AG09319 (cell line): ENCODE measurements at regions not wholly inside any gene's neighbourhood (a gene's known extent, or its start where the extent isn't known, plus 50 kb on each side); places are given as distances from the start of the nearest gene placed in this dataset.

Source experiments
- DNase-seq: peaks from one replicate; pipeline ENCODE4 v3.0.0-alpha.2; 2010; ENCODE audit warnings: low read depth; ENCODE audit errors: extremely low read depth
- TF ChIP-seq, protein P1 (sequence below): IDR thresholded peaks from 2 replicates; pipeline ENCODE4 v1.5.1; 2011; ENCODE audit warnings: low read depth, mild to moderate bottlenecking, inconsistent platforms, low read length, moderate library complexity

- no peak for DNase-seq
These were observed 60.1 kb upstream of the RALGAPA2 start for GRCh38 chr20:20772497-20773085.

GRCh38 chr20:20768202-20768815 lies 55.9 kb upstream of the RALGAPA2 start:
- DNase-seq: no peak
- TF ChIP-seq, protein P1, sequence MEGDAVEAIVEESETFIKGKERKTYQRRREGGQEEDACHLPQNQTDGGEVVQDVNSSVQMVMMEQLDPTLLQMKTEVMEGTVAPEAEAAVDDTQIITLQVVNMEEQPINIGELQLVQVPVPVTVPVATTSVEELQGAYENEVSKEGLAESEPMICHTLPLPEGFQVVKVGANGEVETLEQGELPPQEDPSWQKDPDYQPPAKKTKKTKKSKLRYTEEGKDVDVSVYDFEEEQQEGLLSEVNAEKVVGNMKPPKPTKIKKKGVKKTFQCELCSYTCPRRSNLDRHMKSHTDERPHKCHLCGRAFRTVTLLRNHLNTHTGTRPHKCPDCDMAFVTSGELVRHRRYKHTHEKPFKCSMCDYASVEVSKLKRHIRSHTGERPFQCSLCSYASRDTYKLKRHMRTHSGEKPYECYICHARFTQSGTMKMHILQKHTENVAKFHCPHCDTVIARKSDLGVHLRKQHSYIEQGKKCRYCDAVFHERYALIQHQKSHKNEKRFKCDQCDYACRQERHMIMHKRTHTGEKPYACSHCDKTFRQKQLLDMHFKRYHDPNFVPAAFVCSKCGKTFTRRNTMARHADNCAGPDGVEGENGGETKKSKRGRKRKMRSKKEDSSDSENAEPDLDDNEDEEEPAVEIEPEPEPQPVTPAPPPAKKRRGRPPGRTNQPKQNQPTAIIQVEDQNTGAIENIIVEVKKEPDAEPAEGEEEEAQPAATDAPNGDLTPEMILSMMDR: no peak

More at GRCh38 chr20:20772497-20773085, 60.1 kb upstream of the RALGAPA2 start:
- TF ChIP-seq, protein P1: no peak

- TF ChIP-seq, protein P1: no peak
- no peak for DNase-seq
These were observed 53.4 kb upstream of the RALGAPA2 start for GRCh38 chr20:20765696-20766365.

- DNase-seq: no peak
- TF ChIP-seq, protein P1: no peak
These were observed 51.2 kb upstream of the RALGAPA2 start for GRCh38 chr20:20763650-20764049.
